HFFc6 (cell line): ENCODE measurements at regions not wholly inside any gene's neighbourhood (a gene's known extent, or its start where the extent isn't known, plus 50 kb on each side); places are given as distances from the start of the nearest gene placed in this dataset.

Experiments used
- DNase-seq: peaks from one replicate; pipeline ENCODE4 v3.0.0-alpha.2; 2018
- H3K27ac Mint-ChIP-seq: 2 replicates; pipeline ENCODE4 v1.8.0; 2020; ENCODE audit warnings: mild to moderate bottlenecking, mixed read lengths
- H3K27me3 Mint-ChIP-seq: 2 replicates; pipeline ENCODE4 v1.8.0; 2021; ENCODE audit warnings: mild to moderate bottlenecking, moderate library complexity, mixed read lengths; ENCODE audit not compliant: insufficient read depth
- H3K36me3 Mint-ChIP-seq: 2 replicates; pipeline ENCODE4 v1.8.0; 2021; ENCODE audit warnings: low read depth, mixed read lengths
- H3K4me1 Mint-ChIP-seq: 2 replicates; pipeline ENCODE4 v1.8.0; 2020; ENCODE audit warnings: low read depth, mixed read lengths
- H3K4me3 Mint-ChIP-seq: 2 replicates; pipeline ENCODE4 v1.8.0; 2020; ENCODE audit warnings: mild to moderate bottlenecking, moderate library complexity, mixed read lengths
- H3K9me3 Mint-ChIP-seq: 2 replicates; pipeline ENCODE4 v1.8.0; 2020; ENCODE audit warnings: mild to moderate bottlenecking, mixed read lengths
- TF ChIP-seq, protein P1 (sequence below): fragments of 200-600 bp; sonication (generic); IDR thresholded peaks from 2 replicates; pipeline ENCODE4 v1.5.0; 2021; ENCODE audit warnings: antibody characterized with exemption, mild to moderate bottlenecking

DNA sequence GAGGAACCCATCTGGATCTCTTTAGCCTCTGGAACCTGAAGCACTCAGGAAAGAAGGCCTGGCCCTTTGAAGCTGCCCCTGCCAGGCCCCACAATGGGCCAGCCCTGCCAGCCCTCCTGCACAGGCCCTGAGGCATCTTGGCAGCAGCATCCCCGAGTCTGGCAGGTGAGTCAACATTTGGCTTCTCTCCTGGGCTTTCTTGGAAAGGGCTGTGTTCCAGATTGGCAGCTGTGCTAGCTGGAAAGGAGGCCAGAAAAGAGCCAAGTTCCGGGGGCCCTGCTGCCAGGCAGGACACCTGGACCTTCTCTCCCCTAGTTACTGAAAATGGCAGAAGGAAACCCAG, 187.2 kb downstream of the SHQ1 start:
- Mint-ChIP-seq H3K4me1 (peaks cover 11% of the 10 kb centered on the region), H3K36me3 (no peaks in the 10 kb centered on the region), H3K9me3 (no peaks in the 10 kb centered on the region), H3K27me3 (peaks cover 5% of the 10 kb centered on the region), H3K27ac (no peak overlapping the region), H3K4me3 (no peak overlapping the region)
- TF ChIP-seq, protein P1, sequence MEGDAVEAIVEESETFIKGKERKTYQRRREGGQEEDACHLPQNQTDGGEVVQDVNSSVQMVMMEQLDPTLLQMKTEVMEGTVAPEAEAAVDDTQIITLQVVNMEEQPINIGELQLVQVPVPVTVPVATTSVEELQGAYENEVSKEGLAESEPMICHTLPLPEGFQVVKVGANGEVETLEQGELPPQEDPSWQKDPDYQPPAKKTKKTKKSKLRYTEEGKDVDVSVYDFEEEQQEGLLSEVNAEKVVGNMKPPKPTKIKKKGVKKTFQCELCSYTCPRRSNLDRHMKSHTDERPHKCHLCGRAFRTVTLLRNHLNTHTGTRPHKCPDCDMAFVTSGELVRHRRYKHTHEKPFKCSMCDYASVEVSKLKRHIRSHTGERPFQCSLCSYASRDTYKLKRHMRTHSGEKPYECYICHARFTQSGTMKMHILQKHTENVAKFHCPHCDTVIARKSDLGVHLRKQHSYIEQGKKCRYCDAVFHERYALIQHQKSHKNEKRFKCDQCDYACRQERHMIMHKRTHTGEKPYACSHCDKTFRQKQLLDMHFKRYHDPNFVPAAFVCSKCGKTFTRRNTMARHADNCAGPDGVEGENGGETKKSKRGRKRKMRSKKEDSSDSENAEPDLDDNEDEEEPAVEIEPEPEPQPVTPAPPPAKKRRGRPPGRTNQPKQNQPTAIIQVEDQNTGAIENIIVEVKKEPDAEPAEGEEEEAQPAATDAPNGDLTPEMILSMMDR = no peak
- DNase-seq = peak; percentile 89

DNA sequence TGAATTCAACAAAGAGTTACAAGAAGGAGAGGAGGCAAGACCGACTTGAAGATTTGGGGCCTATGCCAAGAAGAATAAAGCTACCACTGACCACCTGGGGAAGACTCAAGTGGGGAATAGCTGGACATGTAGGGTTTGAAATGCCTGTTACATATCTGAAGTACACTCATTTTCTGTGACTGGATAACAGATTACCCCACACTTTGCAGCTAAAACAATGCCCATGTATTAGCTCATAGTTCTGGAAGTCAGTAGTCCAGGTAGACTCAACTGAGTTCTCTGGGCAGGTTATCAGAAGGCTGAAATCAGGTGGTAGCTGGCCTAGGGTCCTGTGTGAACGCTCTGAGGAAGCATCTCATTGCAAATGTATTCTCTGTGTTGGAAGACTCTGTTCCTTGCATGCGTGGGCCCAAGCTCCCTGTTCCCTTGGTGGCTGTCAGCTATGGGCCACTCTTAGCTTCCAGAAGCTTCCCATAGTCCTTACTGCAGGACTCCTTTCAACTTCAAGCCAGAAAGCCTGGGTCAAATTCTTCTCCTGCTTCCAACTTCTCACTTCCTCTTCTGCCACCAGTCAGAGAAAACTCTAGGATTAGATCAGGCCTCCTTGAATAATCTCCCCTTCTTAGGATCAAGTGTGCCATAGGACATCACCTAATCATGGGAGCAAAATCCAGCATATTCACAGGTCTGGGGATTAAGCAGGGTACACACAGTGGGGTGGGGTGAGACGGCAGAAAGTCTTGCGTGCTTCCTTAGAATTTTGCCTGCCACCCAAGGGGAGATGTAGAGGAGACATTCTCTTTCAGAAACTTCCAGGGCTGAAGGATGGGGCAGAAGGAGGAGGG, 187.8 kb downstream of the SHQ1 start:
- H3K4me3 Mint-ChIP-seq = no peak overlapping the region
- H3K27ac Mint-ChIP-seq = no peak overlapping the region
- H3K36me3 Mint-ChIP-seq = no peaks in the 10 kb centered on the region
- H3K9me3 Mint-ChIP-seq = no peaks in the 10 kb centered on the region
- H3K27me3 Mint-ChIP-seq = peaks cover 5% of the 10 kb centered on the region
- no peak for DNase-seq
- H3K4me1 Mint-ChIP-seq = peaks cover 11% of the 10 kb centered on the region
- TF ChIP-seq, protein P1 = no peak

DNA sequence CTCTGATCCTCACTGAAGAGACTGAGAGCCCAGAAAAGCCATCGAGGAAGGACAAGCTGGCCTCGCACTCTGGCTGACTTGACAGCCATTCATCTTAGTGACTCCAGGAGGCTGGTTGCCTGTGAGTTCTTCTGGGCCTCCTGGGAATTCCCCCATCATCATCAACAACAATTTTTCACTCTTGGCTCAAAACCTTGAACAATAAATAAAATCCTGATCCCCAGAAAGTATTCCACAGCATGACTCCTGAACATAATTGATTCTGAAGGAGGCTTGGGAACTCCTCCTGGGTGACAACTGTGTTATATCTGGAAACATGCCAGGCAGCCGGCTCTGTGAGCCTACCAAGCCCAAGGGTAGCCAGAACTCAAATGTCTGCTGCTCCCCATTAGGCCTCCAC, 188.6 kb downstream of the SHQ1 start:
- no peaks in the 10 kb centered on the region for H3K9me3 Mint-ChIP-seq
- H3K27me3 Mint-ChIP-seq = peaks cover 9% of the 10 kb centered on the region
- H3K27ac Mint-ChIP-seq = no peak overlapping the region
- no peaks in the 10 kb centered on the region for H3K36me3 Mint-ChIP-seq
- peaks cover 11% of the 10 kb centered on the region for H3K4me1 Mint-ChIP-seq
- H3K4me3 Mint-ChIP-seq = no peak overlapping the region
- DNase-seq = no peak
- TF ChIP-seq, protein P1 = no peak

DNA sequence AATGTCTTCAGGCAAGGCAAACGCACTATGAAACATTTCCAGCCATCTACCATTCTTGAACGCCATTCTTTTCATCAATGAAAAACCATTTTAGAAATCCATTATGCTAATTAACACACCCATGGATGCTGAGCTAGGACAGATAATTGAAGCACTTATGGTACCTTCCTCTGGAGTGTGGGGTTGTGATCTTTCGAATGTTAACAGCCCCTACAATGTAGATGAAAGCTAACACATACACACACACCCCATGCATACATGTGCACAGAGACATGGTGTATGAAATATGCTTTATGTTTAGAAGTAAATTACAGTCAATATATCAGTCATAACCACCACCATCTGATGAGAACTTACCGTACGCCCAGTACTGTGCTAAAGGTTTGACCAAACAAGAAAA, 189.1 kb downstream of the SHQ1 start:
- Mint-ChIP-seq H3K4me3 (no peak overlapping the region), H3K36me3 (no peaks in the 10 kb centered on the region), H3K27me3 (peaks cover 9% of the 10 kb centered on the region), H3K9me3 (no peaks in the 10 kb centered on the region), H3K4me1 (peaks cover 11% of the 10 kb centered on the region), H3K27ac (no peak overlapping the region)
- DNase-seq = no peak
- TF ChIP-seq, protein P1 = no peak

DNA sequence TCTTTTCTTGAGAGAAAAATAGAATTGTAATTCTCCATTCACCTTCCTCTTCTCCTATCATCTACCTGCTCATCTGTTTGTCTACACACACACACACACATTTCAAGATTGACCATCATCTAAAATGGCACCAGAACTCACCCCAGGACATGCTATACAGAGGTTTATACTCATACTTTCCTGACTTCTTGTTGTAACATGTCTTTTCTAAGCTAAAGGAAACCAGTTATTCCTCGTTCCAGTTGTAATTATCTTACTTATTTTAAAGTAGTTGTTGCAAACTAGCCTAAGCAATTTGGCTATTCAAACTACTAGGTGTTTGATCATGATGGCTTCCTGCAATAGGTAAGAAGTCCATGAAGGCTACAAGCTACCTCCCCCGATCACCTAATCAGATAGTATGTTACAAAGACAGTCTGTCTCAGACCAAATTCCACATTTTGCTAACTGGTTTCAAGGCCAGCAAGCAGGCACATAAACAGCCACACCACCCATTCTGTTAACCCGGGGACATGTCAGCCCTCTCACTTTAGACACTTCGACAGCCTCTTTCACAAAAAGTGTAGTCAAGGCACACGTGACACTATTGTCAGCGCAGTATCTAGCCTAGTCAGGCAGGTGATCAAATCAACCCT, 189.7 kb downstream of the SHQ1 start:
- no peaks in the 10 kb centered on the region for H3K36me3 Mint-ChIP-seq
- TF ChIP-seq, protein P1 = no peak
- H3K9me3 Mint-ChIP-seq = no peaks in the 10 kb centered on the region
- no peak overlapping the region for H3K27ac Mint-ChIP-seq
- H3K4me1 Mint-ChIP-seq = peaks cover 11% of the 10 kb centered on the region
- H3K27me3 Mint-ChIP-seq = peaks cover 9% of the 10 kb centered on the region
- DNase-seq = no peak
- no peak overlapping the region for H3K4me3 Mint-ChIP-seq
